ENCODE measurements at regions not wholly inside any gene's neighbourhood (a gene's known extent, or its start where the extent isn't known, plus 50 kb on each side); places are given as distances from the start of the nearest gene placed in this dataset.

DNA sequence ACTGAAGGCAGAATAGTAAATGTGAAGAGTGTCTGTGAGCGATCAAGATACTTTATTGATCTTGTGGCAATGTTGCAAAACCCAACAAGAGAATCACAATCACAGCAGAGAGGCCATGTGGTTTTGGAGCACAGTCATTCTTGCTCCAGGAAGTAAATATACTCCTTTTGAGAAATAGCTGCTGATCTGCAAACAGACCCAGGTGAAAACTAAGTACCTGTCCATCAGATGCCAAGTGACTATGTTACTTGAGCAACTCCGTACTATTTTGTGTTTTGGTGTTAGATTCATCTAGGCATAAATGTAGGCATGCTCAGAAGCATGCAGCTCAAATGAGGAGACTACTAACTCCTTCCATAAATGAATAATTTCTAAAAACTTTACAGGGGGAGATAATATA, 627.9 kb downstream of the ZBBX start:
- Histone ChIP-seq H3K79me2 (ENCODE audit: insufficient read depth, low read length) (no peaks in the 10 kb centered on the region), H3K9ac (ENCODE audit: insufficient read depth, low read depth, low read length) (no peak overlapping the region), H2AFZ (ENCODE audit: low read length) (no peak overlapping the region), H4K20me1 (ENCODE audit: insufficient read depth, low read length) (no peaks in the 10 kb centered on the region), H3K4me2 (ENCODE audit: low read depth, low read length) (no peak overlapping the region), H3K4me3 (replicated peaks in 1 of 3; ENCODE audit: insufficient read depth in 1 of 3, low read depth in 2 of 3, low read length in 3 of 3) (no peak overlapping the region), H3K36me3 (replicated peaks in 1 of 2; ENCODE audit: control insufficient read depth in 1 of 2, insufficient read depth in 2 of 2, low read length in 2 of 2) (no peaks in the 10 kb centered on the region), H3K27ac (ENCODE audit: extremely low read length, insufficient read depth, low read length) (no peak overlapping the region), H3K27me3 (ENCODE audit: control insufficient read depth in 1 of 2, insufficient read depth in 2 of 2, low read length in 2 of 2) (no peaks in the 10 kb centered on the region), H3K9me3 (ENCODE audit: low read length) (peaks cover 12% of the 10 kb centered on the region), H3K4me1 (ENCODE audit: insufficient read depth, low read length) (no peaks in the 10 kb centered on the region)
- DNase-seq (ENCODE audit: low spot score), result no peak
- no TSS peak for BruUV-seq (replicated peaks)
- WGBS (ENCODE audit: low lambda C conversion rate), result 20% methylated on average over 2 of the region's 2 CpGs
- no peak for ATAC-seq
- no peak for FAIRE-seq
- intact Hi-C loops (cut with micrococcal nuclease; ENCODE audit: unreplicated experiment) (no loop called here), in situ Hi-C loops (cut with HindIII; ENCODE audit: extremely low pct_ligation_motif_present, low pct_unique_long_range_greater_than_20kb) (no loop called here)
- CTCF ChIA-PET (ENCODE audit: low intra/inter-chr PET ratio, low total read pairs), result no interaction called here
- POLR2A ChIA-PET, result no interaction called here
- TF ChIP-seq ZNF44 (CRISPR knock-in tag; IDR thresholded peaks at IDR 0.05) (no peak), RORA (CRISPR knock-in tag; IDR thresholded peaks at IDR 0.05) (no peak), ZNF788 (CRISPR knock-in tag; IDR thresholded peaks at IDR 0.05; ENCODE audit: borderline replicate concordance) (no peak), DNMT1 (CRISPR knock-in tag; IDR thresholded peaks at IDR 0.05) (no peak), CEBPG (CRISPR knock-in tag; IDR thresholded peaks at IDR 0.05) (no peak), SMARCE1 (IDR thresholded peaks at IDR 0.05; ENCODE audit: borderline replicate concordance) (no peak), RFX5 (IDR thresholded peaks at IDR 0.05; ENCODE audit: low read depth, low read length) (no peak), MBNL3 (CRISPR knock-in tag; conservative IDR thresholded peaks at IDR 0.05) (no peak), PRPF4 (IDR thresholded peaks at IDR 0.05; ENCODE audit: low read depth, low read length, poor library complexity, severe bottlenecking) (no peak), CBFB (CRISPR knock-in tag; IDR thresholded peaks at IDR 0.05) (no peak)
- TF ChIP-seq, protein P1, sequence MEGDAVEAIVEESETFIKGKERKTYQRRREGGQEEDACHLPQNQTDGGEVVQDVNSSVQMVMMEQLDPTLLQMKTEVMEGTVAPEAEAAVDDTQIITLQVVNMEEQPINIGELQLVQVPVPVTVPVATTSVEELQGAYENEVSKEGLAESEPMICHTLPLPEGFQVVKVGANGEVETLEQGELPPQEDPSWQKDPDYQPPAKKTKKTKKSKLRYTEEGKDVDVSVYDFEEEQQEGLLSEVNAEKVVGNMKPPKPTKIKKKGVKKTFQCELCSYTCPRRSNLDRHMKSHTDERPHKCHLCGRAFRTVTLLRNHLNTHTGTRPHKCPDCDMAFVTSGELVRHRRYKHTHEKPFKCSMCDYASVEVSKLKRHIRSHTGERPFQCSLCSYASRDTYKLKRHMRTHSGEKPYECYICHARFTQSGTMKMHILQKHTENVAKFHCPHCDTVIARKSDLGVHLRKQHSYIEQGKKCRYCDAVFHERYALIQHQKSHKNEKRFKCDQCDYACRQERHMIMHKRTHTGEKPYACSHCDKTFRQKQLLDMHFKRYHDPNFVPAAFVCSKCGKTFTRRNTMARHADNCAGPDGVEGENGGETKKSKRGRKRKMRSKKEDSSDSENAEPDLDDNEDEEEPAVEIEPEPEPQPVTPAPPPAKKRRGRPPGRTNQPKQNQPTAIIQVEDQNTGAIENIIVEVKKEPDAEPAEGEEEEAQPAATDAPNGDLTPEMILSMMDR (CRISPR knock-in tag; IDR thresholded peaks at IDR 0.05), result no peak

Data from HepG2 (cell line).